DND-41 (cell line): ENCODE measurements at regions not wholly inside any gene's neighbourhood (a gene's known extent, or its start where the extent isn't known, plus 50 kb on each side); places are given as distances from the start of the nearest gene placed in this dataset.

Source experiments
- ATAC-seq: fragments of 200-7000 bp; cut with Tn5 transposase; 3 replicates; pipeline ENCODE4 v1.9.1; 2021; ENCODE audit warnings: low read depth; ENCODE audit not compliant: insufficient read depth
- DNase-seq: peaks from one replicate; pipeline ENCODE4 v3.0.0-alpha.2; 2020
- H2AFZ ChIP-seq: 2 replicates; pipeline ENCODE4 v1.6.0; 2012; ENCODE audit warnings: low read depth, low read length
- H3K27ac ChIP-seq: 2 replicates; pipeline ENCODE4 v1.5.1; 2012; ENCODE audit warnings: low read length, inconsistent platforms
- H3K27me3 ChIP-seq: fragments of 200-600 bp; sonication (generic); 2 replicates; pipeline ENCODE4 v1.6.0; 2012; ENCODE audit warnings: low read length, mild to moderate bottlenecking, inconsistent platforms; ENCODE audit not compliant: insufficient read depth, poor library complexity
- H3K36me3 ChIP-seq: 2 replicates; pipeline ENCODE4 v1.5.1; 2012; ENCODE audit warnings: low read length, inconsistent platforms; ENCODE audit not compliant: insufficient read depth
- H3K4me1 ChIP-seq: 2 replicates; pipeline ENCODE4 v1.5.1; 2012; ENCODE audit warnings: mild to moderate bottlenecking, low read length; ENCODE audit not compliant: insufficient read depth
- H3K4me2 ChIP-seq: 2 replicates; pipeline ENCODE4 v1.6.0; 2012; ENCODE audit warnings: mild to moderate bottlenecking, moderate library complexity, low read length, inconsistent platforms; ENCODE audit not compliant: insufficient read depth
- H3K4me3 ChIP-seq, 2 experiments: fragments of 200-600 bp in 1 of 2; shearing (Covaris generic) in 1 of 2; 2 replicates each; pipeline ENCODE4 v1.5.1; 2012 to 2016; ENCODE audit warnings: inconsistent platforms in 2 of 2, low read length in 2 of 2, mild to moderate bottlenecking in 2 of 2, low read depth in 1 of 2, moderate library complexity in 1 of 2
- H3K79me2 ChIP-seq: 2 replicates; pipeline ENCODE4 v1.6.0; 2012; ENCODE audit warnings: low read length, inconsistent platforms; ENCODE audit not compliant: insufficient read depth
- H3K9ac ChIP-seq: 2 replicates; pipeline ENCODE4 v1.6.0; 2012; ENCODE audit warnings: low read depth, mild to moderate bottlenecking, inconsistent platforms, low read length, moderate library complexity
- H3K9me3 ChIP-seq: 2 replicates; pipeline ENCODE4 v1.5.1; 2012; ENCODE audit warnings: low read length, moderate library complexity, mild to moderate bottlenecking, inconsistent platforms; ENCODE audit not compliant: insufficient read depth, severe bottlenecking
- H4K20me1 ChIP-seq: 2 replicates; pipeline ENCODE4 v1.6.0; 2012; ENCODE audit warnings: low read length; ENCODE audit not compliant: insufficient read depth
- CTCF ChIP-seq: IDR thresholded peaks from 2 replicates; pipeline ENCODE4 v1.5.1; 2012; ENCODE audit warnings: borderline replicate concordance, low read length, moderate library complexity, mild to moderate bottlenecking; ENCODE audit not compliant: poor library complexity, severe bottlenecking; ENCODE audit errors: extremely low read depth
- EZH2 ChIP-seq: IDR thresholded peaks from 3 replicates; pipeline ENCODE4 v1.6.1; 2012; ENCODE audit warnings: borderline replicate concordance, low read depth, mild to moderate bottlenecking, moderate library complexity, low read length, inconsistent platforms; ENCODE audit not compliant: severe bottlenecking

- Histone ChIP-seq H3K79me2 (no peaks in the 10 kb centered on the region), H3K27ac (no peak overlapping the region), H4K20me1 (no peaks in the 10 kb centered on the region), H3K36me3 (no peaks in the 10 kb centered on the region), H3K4me1 (no peaks in the 10 kb centered on the region), H3K4me2 (no peak overlapping the region), H2AFZ (no peak overlapping the region), H3K27me3 (no peaks in the 10 kb centered on the region), H3K9ac (no peak overlapping the region), H3K4me3 (no peak overlapping the region), H3K9me3 (no peaks in the 10 kb centered on the region)
- ATAC-seq: no peak
- DNase-seq: no peak
- no peak for TF ChIP-seq CTCF
- TF ChIP-seq EZH2: no peak
Observed at GRCh38 chr13:47801555-47801954, 199.5 kb downstream of the SUCLA2 start.

GRCh38 chr13:47800593-47800992, 200.5 kb downstream of the SUCLA2 start:
- no peak for ATAC-seq
- no peak for DNase-seq

GRCh38 chr13:47798906-47799305, 202.2 kb downstream of the SUCLA2 start:
- no peaks in the 10 kb centered on the region for H3K79me2 ChIP-seq
- ATAC-seq (peak; percentile 53; the same call in 1 of the 3 replicates), DNase-seq (no peak)
- no peak overlapping the region for H3K27ac ChIP-seq
- TF ChIP-seq EZH2: no peak
- peak; percentile 54 for TF ChIP-seq CTCF
- H2AFZ ChIP-seq: no peak overlapping the region
- H3K4me2 ChIP-seq: no peak overlapping the region
- H3K27me3 ChIP-seq: no peaks in the 10 kb centered on the region
- H3K9ac ChIP-seq: no peak overlapping the region
- no peaks in the 10 kb centered on the region for H3K9me3 ChIP-seq
- no peaks in the 10 kb centered on the region for H3K36me3 ChIP-seq
- no peak overlapping the region for H3K4me3 ChIP-seq
- H3K4me1 ChIP-seq: no peaks in the 10 kb centered on the region
- no peaks in the 10 kb centered on the region for H4K20me1 ChIP-seq

More at GRCh38 chr13:47800593-47800992, 200.5 kb downstream of the SUCLA2 start:
- Histone ChIP-seq H3K4me2 (no peak overlapping the region), H2AFZ (no peak overlapping the region), H3K9me3 (no peaks in the 10 kb centered on the region), H4K20me1 (no peaks in the 10 kb centered on the region), H3K27ac (no peak overlapping the region), H3K79me2 (no peaks in the 10 kb centered on the region), H3K4me3 (no peak overlapping the region), H3K27me3 (no peaks in the 10 kb centered on the region), H3K36me3 (no peaks in the 10 kb centered on the region), H3K4me1 (no peaks in the 10 kb centered on the region), H3K9ac (no peak overlapping the region)
- no peak for TF ChIP-seq CTCF
- no peak for TF ChIP-seq EZH2

- H3K4me2 ChIP-seq: no peak overlapping the region
- ATAC-seq (no peak), DNase-seq (no peak)
- H3K27me3 ChIP-seq: no peaks in the 10 kb centered on the region
- H3K27ac ChIP-seq: no peak overlapping the region
- no peak overlapping the region for H3K9ac ChIP-seq
- no peak for TF ChIP-seq CTCF
- H4K20me1 ChIP-seq: no peaks in the 10 kb centered on the region
- H3K79me2 ChIP-seq: no peaks in the 10 kb centered on the region
- no peaks in the 10 kb centered on the region for H3K9me3 ChIP-seq
- H3K36me3 ChIP-seq: no peaks in the 10 kb centered on the region
- H3K4me3 ChIP-seq: no peak overlapping the region
- H2AFZ ChIP-seq: no peak overlapping the region
- no peaks in the 10 kb centered on the region for H3K4me1 ChIP-seq
Observed at GRCh38 chr13:47798194-47798593, 202.9 kb downstream of the SUCLA2 start.
